WTC11 (cell line): ENCODE measurements at regions not wholly inside any gene's neighbourhood (a gene's known extent, or its start where the extent isn't known, plus 50 kb on each side); places are given as distances from the start of the nearest gene placed in this dataset.

Experiments used
- CREB1 ChIP-seq: sonication (generic); formaldehyde crosslinking; IDR thresholded peaks from 2 replicates; pipeline ENCODE4 v1.8.0; 2023; ENCODE audit warnings: mild to moderate bottlenecking, missing genetic modification reagents
- CTCF ChIP-seq: fragments of 200-600 bp; IDR thresholded peaks from 2 replicates; pipeline ENCODE4 v1.8.0; 2022; ENCODE audit warnings: antibody characterized with exemption
- FOXK1 ChIP-seq: sonication (generic); formaldehyde crosslinking; IDR thresholded peaks from 2 replicates; pipeline ENCODE4 v1.8.0; 2022; ENCODE audit warnings: mild to moderate bottlenecking, moderate library complexity, missing genetic modification reagents
- MAX ChIP-seq: sonication (generic); formaldehyde crosslinking; IDR thresholded peaks from 2 replicates; pipeline ENCODE4 v1.8.0; 2022; ENCODE audit warnings: mild to moderate bottlenecking, missing genetic modification reagents
- NFE2L1 ChIP-seq: sonication (generic); formaldehyde crosslinking; IDR thresholded peaks from 2 replicates; pipeline ENCODE4 v1.8.1; 2023; ENCODE audit warnings: missing genetic modification reagents
- SMAD4 ChIP-seq: sonication (generic); formaldehyde crosslinking; IDR thresholded peaks from 2 replicates; pipeline ENCODE4 v1.8.0; 2022; ENCODE audit warnings: mild to moderate bottlenecking, missing genetic modification reagents
- TEAD1 ChIP-seq: sonication (generic); formaldehyde crosslinking; IDR thresholded peaks from 2 replicates; pipeline ENCODE4 v1.8.0; 2022; ENCODE audit warnings: mild to moderate bottlenecking, missing genetic modification reagents
- TF ChIP-seq, protein P1 (sequence below): sonication (generic); formaldehyde crosslinking; IDR thresholded peaks from 2 replicates; pipeline ENCODE4 v1.8.1; 2022; ENCODE audit warnings: mild to moderate bottlenecking, missing genetic modification reagents, moderate library complexity, borderline replicate concordance
- TF ChIP-seq, protein P2 (sequence below): sonication (generic); formaldehyde crosslinking; IDR thresholded peaks from 2 replicates; pipeline ENCODE4 v1.8.1; 2023; ENCODE audit warnings: mild to moderate bottlenecking, missing genetic modification reagents, moderate library complexity

DNA sequence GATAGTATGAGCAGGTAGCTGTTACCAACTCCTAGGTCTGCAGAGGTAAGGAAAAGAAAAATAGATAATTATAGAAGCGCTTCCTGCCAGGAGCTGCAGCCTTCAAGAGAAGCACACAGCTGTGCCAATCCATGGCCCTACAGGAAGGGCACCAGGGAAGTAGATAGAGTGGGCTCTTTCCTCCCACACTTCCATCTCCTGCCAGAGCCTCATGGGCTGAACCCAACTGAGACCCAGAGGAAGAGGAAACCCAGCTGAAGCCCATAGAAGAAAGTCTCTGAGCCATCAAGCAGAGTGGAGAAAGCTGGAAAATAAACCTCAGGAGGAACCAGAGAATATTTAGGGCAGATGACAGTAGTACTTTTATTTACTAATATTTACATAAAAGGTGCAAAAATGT lies 146.7 kb upstream of the ATXN1 start:
- TF ChIP-seq SMAD4 (CRISPR knock-in tag) (no peak), CTCF (no peak), FOXK1 (CRISPR knock-in tag) (no peak), CREB1 (no peak), MAX (CRISPR knock-in tag) (no peak), TEAD1 (CRISPR knock-in tag) (no peak), NFE2L1 (CRISPR knock-in tag) (no peak)
- TF ChIP-seq, protein P1, sequence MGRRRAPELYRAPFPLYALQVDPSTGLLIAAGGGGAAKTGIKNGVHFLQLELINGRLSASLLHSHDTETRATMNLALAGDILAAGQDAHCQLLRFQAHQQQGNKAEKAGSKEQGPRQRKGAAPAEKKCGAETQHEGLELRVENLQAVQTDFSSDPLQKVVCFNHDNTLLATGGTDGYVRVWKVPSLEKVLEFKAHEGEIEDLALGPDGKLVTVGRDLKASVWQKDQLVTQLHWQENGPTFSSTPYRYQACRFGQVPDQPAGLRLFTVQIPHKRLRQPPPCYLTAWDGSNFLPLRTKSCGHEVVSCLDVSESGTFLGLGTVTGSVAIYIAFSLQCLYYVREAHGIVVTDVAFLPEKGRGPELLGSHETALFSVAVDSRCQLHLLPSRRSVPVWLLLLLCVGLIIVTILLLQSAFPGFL = no peak
- TF ChIP-seq, protein P2, sequence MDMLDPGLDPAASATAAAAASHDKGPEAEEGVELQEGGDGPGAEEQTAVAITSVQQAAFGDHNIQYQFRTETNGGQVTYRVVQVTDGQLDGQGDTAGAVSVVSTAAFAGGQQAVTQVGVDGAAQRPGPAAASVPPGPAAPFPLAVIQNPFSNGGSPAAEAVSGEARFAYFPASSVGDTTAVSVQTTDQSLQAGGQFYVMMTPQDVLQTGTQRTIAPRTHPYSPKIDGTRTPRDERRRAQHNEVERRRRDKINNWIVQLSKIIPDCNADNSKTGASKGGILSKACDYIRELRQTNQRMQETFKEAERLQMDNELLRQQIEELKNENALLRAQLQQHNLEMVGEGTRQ = no peak
